Skin epidermis (tissue), 12 donors: ENCODE measurements at regions not wholly inside any gene's neighbourhood (a gene's known extent, or its start where the extent isn't known, plus 50 kb on each side); places are given as distances from the start of the nearest gene placed in this dataset.

Experiments
- H3K27ac ChIP-seq, 21 experiments: fragments of 200-600 bp; sonication (generic) in 11 of 21; one replicate each; pipeline ENCODE4 v1.5.0; 2020; ENCODE audit warnings: mild to moderate bottlenecking in 3 of 21, inconsistent platforms in 2 of 21, moderate library complexity in 2 of 21
- H3K4me3 ChIP-seq, 7 experiments: fragments of 200-600 bp; sonication (generic) in 2 of 7; one replicate each; pipeline ENCODE4 v1.5.0; 2020; ENCODE audit warnings: inconsistent platforms in 2 of 7, mild to moderate bottlenecking in 2 of 7, moderate library complexity in 1 of 7

- H3K4me3 ChIP-seq: no peak overlapping the region
- H3K27ac ChIP-seq: no peak overlapping the region
These were observed 1160.0 kb downstream of the ADGRL3 start for GRCh38 chr4:62360156-62360545.

- Histone ChIP-seq H3K27ac (no peak overlapping the region), H3K4me3 (no peak overlapping the region)
These were observed 1159.5 kb downstream of the ADGRL3 start for GRCh38 chr4:62359441-62360155.

GRCh38 chr4:62344915-62345314 lies 1144.8 kb downstream of the ADGRL3 start:
- H3K27ac ChIP-seq: no peak overlapping the region
- no peak overlapping the region for H3K4me3 ChIP-seq

DNA sequence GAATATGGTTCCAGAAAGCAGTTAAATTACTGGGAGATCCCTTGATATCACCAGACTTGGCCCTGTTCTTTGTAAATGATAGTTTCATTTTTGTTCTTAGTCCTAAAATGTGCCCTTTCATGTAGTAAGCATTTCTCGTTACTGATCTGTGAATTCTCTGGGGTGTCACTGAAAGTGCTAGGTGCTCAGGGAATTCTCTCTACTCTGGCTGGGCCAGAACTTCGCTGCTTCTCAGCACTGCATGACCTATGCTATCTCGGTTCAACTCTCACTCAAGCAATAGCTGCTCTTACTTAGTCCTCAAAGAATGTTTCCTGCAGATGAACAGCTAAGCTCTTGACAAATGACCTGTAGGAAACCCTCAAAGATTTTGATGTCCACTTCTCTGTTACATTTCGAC lies 1144.3 kb downstream of the ADGRL3 start:
- Histone ChIP-seq H3K27ac (no peak overlapping the region), H3K4me3 (no peak overlapping the region)

DNA sequence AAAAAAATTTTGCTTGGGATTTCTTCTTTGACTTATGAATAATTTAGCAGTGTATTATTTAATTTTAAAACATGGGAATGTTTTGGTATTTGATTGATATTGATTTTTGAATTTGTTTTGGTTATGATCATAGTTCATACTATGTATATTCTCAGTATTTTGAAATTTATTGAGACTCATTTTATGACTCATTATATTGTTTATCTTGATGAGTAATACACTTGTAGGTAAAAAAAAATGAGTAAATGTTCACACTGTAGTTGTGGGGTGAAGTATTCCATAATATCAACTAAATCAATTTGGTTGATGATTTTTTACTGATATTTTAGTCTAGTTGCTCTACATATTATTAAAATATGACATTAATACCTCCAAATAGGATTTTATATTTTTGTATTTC lies 1142.2 kb downstream of the ADGRL3 start:
- Histone ChIP-seq H3K4me3 (no peak overlapping the region), H3K27ac (no peak overlapping the region)

GRCh38 chr4:62328526-62328925 lies 1128.4 kb downstream of the ADGRL3 start:
- Histone ChIP-seq H3K4me3 (no peak overlapping the region), H3K27ac (no peak overlapping the region)

DNA sequence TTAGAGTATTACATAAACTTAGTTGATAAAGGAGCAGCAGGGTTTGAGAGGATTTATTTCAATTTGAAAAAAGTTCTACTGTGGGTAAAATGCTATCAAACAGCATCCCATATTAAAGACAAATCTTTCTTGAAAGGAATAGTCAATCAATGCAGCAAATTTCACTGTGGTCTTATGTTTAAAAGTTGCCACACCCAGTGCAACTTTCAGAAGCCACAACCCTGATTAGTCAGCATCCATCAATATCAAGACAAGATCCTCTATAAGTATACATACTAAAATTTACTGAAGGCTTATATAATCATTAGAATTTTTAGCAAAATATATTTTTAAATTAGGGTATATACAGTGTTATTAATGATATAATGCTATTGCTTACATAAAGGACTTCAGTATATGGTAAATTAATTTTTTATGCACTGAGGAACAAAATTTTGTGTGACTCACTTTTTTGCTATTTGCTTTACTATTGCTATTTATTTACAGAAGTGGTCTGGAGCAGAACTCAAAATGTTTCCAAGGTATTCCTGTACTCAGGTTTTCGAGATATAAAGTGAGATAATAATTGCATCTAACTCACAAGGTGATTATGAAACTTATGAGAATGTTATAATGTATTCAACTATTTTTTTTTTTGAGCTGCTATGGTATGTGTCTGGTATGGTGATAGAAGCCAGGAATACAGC lies 1127.6 kb downstream of the ADGRL3 start:
- H3K27ac ChIP-seq: no peak overlapping the region

GRCh38 chr4:62324215-62324614 lies 1124.1 kb downstream of the ADGRL3 start:
- Histone ChIP-seq H3K27ac (no peak overlapping the region), H3K4me3 (no peak overlapping the region)

More for the DNA sequence above, 1127.6 kb downstream of the ADGRL3 start:
- H3K4me3 ChIP-seq: no peak overlapping the region

DNA sequence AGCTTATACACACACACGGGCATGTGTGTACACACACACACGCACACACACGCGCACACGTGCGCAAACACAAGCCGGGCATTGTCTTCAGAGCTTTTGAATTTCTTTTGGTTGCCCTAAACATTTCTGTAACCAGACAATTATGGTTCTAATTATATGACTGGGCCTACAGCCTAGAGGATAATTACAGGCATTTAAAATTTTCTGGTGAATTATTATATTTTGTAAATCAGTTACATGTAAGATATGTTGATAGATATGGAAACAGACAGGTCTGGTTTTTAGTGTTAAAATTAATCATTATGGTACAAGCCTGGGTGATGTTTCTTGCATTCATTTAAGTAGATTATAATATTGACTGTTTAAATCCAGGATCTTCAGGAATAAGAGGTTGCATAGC lies 1120.5 kb downstream of the ADGRL3 start:
- Histone ChIP-seq H3K27ac (no peak overlapping the region), H3K4me3 (no peak overlapping the region)

DNA sequence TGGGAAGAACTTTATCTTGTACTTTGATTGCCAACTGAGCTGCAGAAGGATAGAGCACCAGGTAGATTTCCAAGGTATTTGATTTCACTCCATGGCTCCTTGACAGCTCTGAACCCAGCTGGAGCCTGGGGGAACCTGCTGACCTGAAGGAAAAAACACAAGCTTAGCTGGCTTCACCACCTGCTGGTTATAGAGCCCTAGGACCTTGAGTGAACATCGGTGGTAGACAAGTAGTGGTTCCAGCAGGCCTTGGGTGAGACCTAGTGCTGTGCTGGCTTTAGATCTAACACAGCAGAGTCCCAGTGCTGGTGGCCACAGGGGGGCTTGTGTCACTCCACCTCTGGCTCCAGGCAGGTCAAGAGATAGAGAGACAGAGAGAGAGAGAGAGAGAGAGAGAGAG lies 1102.6 kb downstream of the ADGRL3 start:
- Histone ChIP-seq H3K27ac (no peak overlapping the region), H3K4me3 (no peak overlapping the region)

DNA sequence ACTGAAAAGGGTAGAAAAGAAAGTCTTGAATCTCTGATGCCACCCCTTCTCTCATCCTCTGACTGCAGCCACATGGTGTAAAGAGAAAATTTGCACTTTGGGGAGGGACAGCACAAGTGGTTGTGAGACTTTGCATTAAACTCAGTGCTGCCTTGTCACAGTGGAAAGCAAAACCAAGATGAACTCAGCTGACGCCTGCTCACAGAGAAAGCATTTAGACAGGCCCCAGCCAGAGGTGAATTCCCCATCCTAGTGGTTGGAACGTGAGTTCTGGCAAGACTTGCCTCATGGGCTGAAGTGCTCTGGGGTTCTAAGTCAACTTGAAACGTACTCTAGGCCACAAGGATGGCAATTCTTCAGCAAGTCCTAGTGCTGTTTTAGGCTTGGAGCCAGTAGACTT lies 1101.4 kb downstream of the ADGRL3 start:
- Histone ChIP-seq H3K4me3 (no peak overlapping the region), H3K27ac (no peak overlapping the region)

DNA sequence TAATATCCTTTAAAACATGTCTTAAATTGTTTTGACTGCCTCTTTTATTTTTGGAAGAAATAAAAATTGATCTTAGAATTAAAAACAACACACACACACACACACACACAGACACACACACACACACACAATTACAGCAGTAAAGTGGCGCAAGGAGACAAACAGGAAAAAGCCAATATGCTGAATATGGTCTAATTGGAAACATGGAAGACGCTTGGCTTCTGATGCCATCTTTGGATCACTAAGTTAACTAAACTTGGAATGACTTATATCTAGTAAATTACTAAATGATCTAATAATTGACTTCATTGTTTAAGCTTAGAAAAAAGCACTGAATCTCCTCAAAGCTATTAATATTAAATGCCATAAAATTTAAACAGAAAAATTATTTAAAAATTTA lies 1093.4 kb downstream of the ADGRL3 start:
- Histone ChIP-seq H3K27ac (no peak overlapping the region), H3K4me3 (no peak overlapping the region)

- H3K27ac ChIP-seq: no peak overlapping the region
- no peak overlapping the region for H3K4me3 ChIP-seq
These were observed 1092.8 kb downstream of the ADGRL3 start for GRCh38 chr4:62292911-62293310.

GRCh38 chr4:62288808-62289541 lies 1088.8 kb downstream of the ADGRL3 start:
- Histone ChIP-seq H3K4me3 (no peak overlapping the region), H3K27ac (no peak overlapping the region)

- Histone ChIP-seq H3K27ac (no peak overlapping the region), H3K4me3 (no peak overlapping the region)
These were observed 1084.9 kb downstream of the ADGRL3 start for GRCh38 chr4:62285026-62285425.

- H3K27ac ChIP-seq: no peak overlapping the region
- H3K4me3 ChIP-seq: no peak overlapping the region
These were observed 1079.6 kb downstream of the ADGRL3 start for GRCh38 chr4:62279689-62280088.

DNA sequence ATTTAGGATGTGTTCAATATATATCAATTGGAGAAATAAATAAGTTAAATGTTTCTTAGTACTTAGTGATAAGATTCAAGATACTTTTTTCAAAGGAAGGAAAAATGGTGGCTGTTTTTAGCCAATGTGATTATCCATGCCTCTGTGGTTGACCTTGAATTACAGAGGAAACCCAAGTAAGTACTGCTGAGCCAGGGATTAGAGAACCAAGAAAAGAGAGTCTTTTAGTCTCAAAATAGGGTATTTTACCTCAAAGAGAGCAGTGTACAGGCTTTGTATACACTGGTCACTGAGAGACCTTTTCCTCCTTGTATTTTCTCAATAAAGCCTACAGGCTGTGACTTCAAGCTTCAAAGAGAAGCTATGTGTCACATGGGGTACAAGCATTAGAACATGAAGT lies 1075.3 kb downstream of the ADGRL3 start:
- H3K4me3 ChIP-seq: no peak overlapping the region
- H3K27ac ChIP-seq: no peak overlapping the region

DNA sequence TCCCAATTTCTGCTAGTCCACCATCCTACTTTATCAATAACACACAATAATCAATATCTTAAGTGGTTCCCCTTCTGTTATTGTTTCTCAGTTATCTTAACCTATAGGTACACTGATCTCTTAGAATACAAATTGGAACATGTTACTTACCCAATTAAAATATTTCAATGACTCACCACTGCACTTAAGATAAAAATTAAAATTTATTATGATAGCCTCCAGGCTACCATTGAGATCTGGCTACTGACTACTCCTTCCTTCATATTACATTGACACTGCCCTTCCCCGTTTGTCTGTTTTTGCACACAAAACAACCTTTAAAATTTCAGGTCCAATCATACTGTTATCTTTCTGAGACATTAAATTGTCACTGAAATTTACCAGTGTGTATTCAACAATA lies 1074.7 kb downstream of the ADGRL3 start:
- Histone ChIP-seq H3K4me3 (no peak overlapping the region), H3K27ac (no peak overlapping the region)

DNA sequence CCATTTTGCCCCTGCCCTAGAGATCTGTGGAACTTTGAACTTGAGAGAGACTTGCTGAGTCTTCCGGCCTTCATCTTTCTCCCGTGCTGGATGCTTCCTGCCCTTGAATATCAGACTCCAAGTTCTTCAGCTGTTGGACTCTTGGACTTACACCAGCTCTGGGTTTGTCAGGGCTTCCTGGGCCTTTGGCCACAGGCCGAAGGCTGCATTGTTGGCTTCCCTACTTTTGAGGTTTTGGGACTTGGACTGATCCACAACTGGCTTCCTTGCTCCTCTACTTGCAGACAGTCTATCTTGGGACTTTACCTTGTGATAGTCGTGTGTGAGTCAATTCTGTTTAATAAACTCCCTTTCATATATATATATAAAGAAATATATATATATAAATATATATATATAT lies 1071.0 kb downstream of the ADGRL3 start:
- Histone ChIP-seq H3K27ac (no peak overlapping the region), H3K4me3 (no peak overlapping the region)

GRCh38 chr4:62269918-62270317 lies 1069.8 kb downstream of the ADGRL3 start:
- H3K4me3 ChIP-seq: no peak overlapping the region
- no peak overlapping the region for H3K27ac ChIP-seq

- H3K27ac ChIP-seq: no peak overlapping the region
- no peak overlapping the region for H3K4me3 ChIP-seq
These were observed 1063.3 kb downstream of the ADGRL3 start for GRCh38 chr4:62263454-62263853.
